Naive thymus-derived CD4-positive, alpha-beta T cell (primary cell): ENCODE measurements at regions not wholly inside any gene's neighbourhood (a gene's known extent, or its start where the extent isn't known, plus 50 kb on each side); places are given as distances from the start of the nearest gene placed in this dataset.

ENCODE experiments used
- ATAC-seq: fragments of 150-1000 bp; cut with Tn5 transposase; 2 replicates; pipeline ENCODE4 v1.10.0; 2021; ENCODE audit warnings: mild to moderate bottlenecking, moderate library complexity
- CTCF ChIA-PET: fragments of 350-600 bp; sonication (Branson Sonifier 250); formaldehyde crosslinking; loops from one replicate; lab custom pipeline; 2021; ENCODE audit warnings: antibody characterized with exemption; lab: Charles Lee
- POLR2A ChIA-PET: fragments of 350-600 bp; sonication (Branson Sonifier 250); formaldehyde crosslinking; loops from one replicate; lab custom pipeline; 2021; ENCODE audit warnings: antibody characterized with exemption, inconsistent platforms; lab: Charles Lee
- DNase-seq, 9 donors: peaks; one replicate each; pipeline versions ENCODE4 v3.0.0 to v3.0.0-alpha.2; 2020 to 2022; ENCODE audit warnings: mixed read lengths in 1 of 9
- H3K27ac ChIP-seq: one replicate; pipeline ENCODE4 v1.7.0; 2013; ENCODE audit warnings: mild to moderate bottlenecking, low read depth, low read length, moderate library complexity
- H3K27me3 ChIP-seq, 2 donors: one replicate each; pipeline ENCODE4 v1.7.0; 2013; ENCODE audit warnings: low read length in 2 of 2, mild to moderate bottlenecking in 2 of 2, moderate library complexity in 2 of 2; ENCODE audit not compliant: control insufficient read depth in 2 of 2, insufficient read depth in 2 of 2
- H3K36me3 ChIP-seq, 3 experiments: 1 replicate in 2 of 3; 2 replicates in 1 of 3; pipeline ENCODE4 v1.7.0; 2013; ENCODE audit warnings: low read length in 3 of 3, mild to moderate bottlenecking in 3 of 3, moderate library complexity in 1 of 3; ENCODE audit not compliant: insufficient read depth in 3 of 3, control insufficient read depth in 2 of 3
- H3K4me1 ChIP-seq, 2 donors: one replicate each; pipeline ENCODE4 v1.7.0; 2013; ENCODE audit warnings: low read length in 2 of 2, mild to moderate bottlenecking in 2 of 2, moderate library complexity in 1 of 2; ENCODE audit not compliant: control insufficient read depth in 2 of 2, insufficient read depth in 2 of 2
- H3K4me3 ChIP-seq: 2 replicates; pipeline ENCODE4 v1.7.0; 2013; ENCODE audit warnings: mild to moderate bottlenecking, low read length
- H3K9me3 ChIP-seq, 3 experiments: 1 replicate in 2 of 3; 2 replicates in 1 of 3; pipeline ENCODE4 v1.7.0; 2013; ENCODE audit warnings: low read length in 3 of 3; ENCODE audit not compliant: control insufficient read depth in 2 of 3
- H3K27ac Mint-ChIP-seq, 9 donors: one replicate each; pipeline ENCODE4 v1.8.0; 2020 to 2022; ENCODE audit warnings: mixed read lengths in 9 of 9, mild to moderate bottlenecking in 8 of 9, moderate library complexity in 5 of 9, inconsistent platforms in 2 of 9
- H3K27me3 Mint-ChIP-seq, 5 donors: one replicate each; pipeline ENCODE4 v1.8.0; 2021 to 2022; ENCODE audit warnings: mixed read lengths in 5 of 5, mild to moderate bottlenecking in 1 of 5
- H3K36me3 Mint-ChIP-seq, 5 donors: one replicate each; pipeline ENCODE4 v1.8.0; 2020 to 2022; ENCODE audit warnings: mixed read lengths in 5 of 5, mild to moderate bottlenecking in 3 of 5, inconsistent platforms in 1 of 5
- H3K4me1 Mint-ChIP-seq, 7 donors: one replicate each; pipeline ENCODE4 v1.8.0; 2020 to 2022; ENCODE audit warnings: mixed read lengths in 7 of 7, mild to moderate bottlenecking in 3 of 7, inconsistent platforms in 1 of 7
- H3K4me3 Mint-ChIP-seq, 10 donors: one replicate each; pipeline ENCODE4 v1.8.0; 2020 to 2022; ENCODE audit warnings: mild to moderate bottlenecking in 10 of 10, mixed read lengths in 10 of 10, moderate library complexity in 6 of 10, inconsistent platforms in 2 of 10
- H3K9me3 Mint-ChIP-seq, 11 donors: one replicate each; pipeline ENCODE4 v1.8.0; 2020 to 2022; ENCODE audit warnings: mixed read lengths in 11 of 11, mild to moderate bottlenecking in 4 of 11, inconsistent platforms in 1 of 11, moderate library complexity in 1 of 11
- intact Hi-C, 2 donors: fragments of 100-400 bp; cut with micrococcal nuclease; formaldehyde crosslinking; loops; one replicate each; pipeline ENCODE4 v1.15.1; 2023

DNA sequence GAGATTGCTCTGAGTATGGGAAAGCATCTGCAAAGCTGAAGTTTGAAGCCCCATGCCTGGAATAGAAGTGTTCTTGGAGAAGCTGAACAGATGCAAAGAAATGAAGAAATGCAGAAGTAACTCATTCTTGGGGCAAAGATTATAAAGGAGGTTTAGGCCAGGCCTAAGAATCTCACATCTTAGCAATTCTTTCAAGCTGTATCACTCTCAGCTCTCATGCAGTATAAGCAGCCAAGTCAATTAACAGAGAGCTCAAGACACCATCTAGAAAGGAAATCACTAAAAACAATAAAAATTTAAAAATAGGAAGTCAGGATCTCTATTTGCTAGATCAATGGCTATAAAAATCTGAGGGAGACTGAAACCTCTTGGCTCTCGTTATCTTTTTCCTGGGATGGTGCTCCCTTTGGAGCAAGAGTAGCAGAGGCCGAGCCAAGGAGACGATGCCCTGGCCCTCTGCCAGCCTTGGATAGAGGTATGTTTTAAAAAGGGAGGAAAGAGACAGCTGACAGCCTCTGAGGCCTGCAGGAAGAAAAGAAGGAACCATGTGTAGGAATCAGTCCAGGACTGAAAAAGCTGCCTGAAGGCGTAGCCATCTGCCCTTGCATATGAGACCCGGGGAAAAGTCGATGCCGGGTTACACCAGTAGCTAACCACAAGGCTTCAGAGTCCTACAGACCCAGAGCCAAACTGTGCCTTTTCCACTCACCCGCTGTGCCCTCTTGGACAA is 229.8 kb downstream of the BLID start:
- H3K4me3 ChIP-seq: no peak overlapping the region
- no peak overlapping the region for H3K27ac Mint-ChIP-seq
- ATAC-seq (no peak), DNase-seq (no peak)
- no peak overlapping the region for H3K27ac ChIP-seq
- no peaks in the 10 kb centered on the region for H3K36me3 Mint-ChIP-seq
- peaks cover 0 to 2% (median 0%) of the 10 kb centered on the region in 11 donors for H3K9me3 Mint-ChIP-seq
- H3K27me3 Mint-ChIP-seq: peaks cover 0 to 10% (median 0%) of the 10 kb centered on the region in 5 donors
- H3K4me1 Mint-ChIP-seq: peaks cover 0 to 2% (median 0%) of the 10 kb centered on the region in 7 donors
- H3K4me3 Mint-ChIP-seq: no peak overlapping the region
- ChIA-PET CTCF (no interaction called here), POLR2A (no interaction called here)
- no peaks in the 10 kb centered on the region for H3K27me3 ChIP-seq
- no peaks in the 10 kb centered on the region for H3K36me3 ChIP-seq
- no peaks in the 10 kb centered on the region for H3K9me3 ChIP-seq
- no peaks in the 10 kb centered on the region for H3K4me1 ChIP-seq
- intact Hi-C loops: no loop called here

DNA sequence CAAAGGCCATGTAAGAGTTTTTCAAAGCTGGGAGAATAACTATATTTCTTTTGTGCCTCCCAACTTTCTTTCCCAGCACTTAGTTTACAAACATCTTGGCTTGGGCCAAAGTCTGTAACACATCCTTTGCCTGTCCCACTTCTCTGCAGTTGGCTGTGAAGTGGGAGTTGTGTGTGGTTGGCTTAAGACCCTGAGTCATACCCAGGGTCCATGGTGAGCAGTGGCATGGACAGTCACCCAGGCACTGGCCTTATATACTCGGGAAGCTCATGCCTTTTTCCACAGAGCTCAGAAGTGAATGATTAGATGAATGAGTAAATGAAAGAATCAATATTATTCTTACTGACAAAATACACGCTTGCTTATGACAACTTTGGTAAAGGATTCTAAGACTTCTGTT is 231.4 kb downstream of the BLID start:
- Histone ChIP-seq H3K27me3 (no peaks in the 10 kb centered on the region), H3K9me3 (no peaks in the 10 kb centered on the region), H3K4me1 (no peaks in the 10 kb centered on the region), H3K27ac (no peak overlapping the region), H3K4me3 (no peak overlapping the region), H3K36me3 (no peaks in the 10 kb centered on the region)
- H3K27me3 Mint-ChIP-seq: peaks cover 0 to 10% (median 0%) of the 10 kb centered on the region in 5 donors
- peaks cover 0 to 2% (median 0%) of the 10 kb centered on the region in 7 donors for H3K4me1 Mint-ChIP-seq
- ATAC-seq (no peak), DNase-seq (no peak)
- peaks cover 0 to 2% (median 0%) of the 10 kb centered on the region in 11 donors for H3K9me3 Mint-ChIP-seq
- intact Hi-C loops: no loop called here
- ChIA-PET POLR2A (no interaction called here), CTCF (no interaction called here)
- H3K27ac Mint-ChIP-seq: no peak overlapping the region
- no peak overlapping the region for H3K4me3 Mint-ChIP-seq
- no peaks in the 10 kb centered on the region for H3K36me3 Mint-ChIP-seq

DNA sequence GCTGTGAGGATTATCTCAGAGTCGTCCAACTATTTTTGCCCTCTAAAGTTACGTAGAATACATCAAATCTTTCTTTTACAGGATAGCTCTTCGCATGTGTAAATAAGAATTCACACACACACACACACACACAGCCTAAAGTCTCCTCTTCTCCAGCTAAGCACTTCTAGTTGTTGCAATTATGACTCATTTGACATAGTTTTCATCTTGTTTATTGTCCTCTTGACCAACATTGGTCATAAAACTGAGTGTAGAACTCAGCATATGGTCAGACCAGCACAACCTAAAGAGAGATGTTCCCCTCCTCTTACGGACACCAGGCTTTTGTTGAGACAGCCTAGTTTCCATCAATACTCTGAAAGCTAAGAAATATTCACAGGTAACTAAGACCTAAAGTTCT is 234.2 kb downstream of the BLID start:
- DNase-seq (no peak), ATAC-seq (no peak)
- Mint-ChIP-seq H3K4me3 (no peak overlapping the region), H3K27me3 (peaks cover 0 to 13% (median 0%) of the 10 kb centered on the region in 5 donors), H3K36me3 (no peaks in the 10 kb centered on the region), H3K9me3 (peaks cover 0 to 1% (median 0%) of the 10 kb centered on the region in 11 donors), H3K4me1 (peaks cover 0 to 2% (median 0%) of the 10 kb centered on the region in 7 donors), H3K27ac (no peak overlapping the region)
- H3K27me3 ChIP-seq: no peaks in the 10 kb centered on the region
- H3K9me3 ChIP-seq: no peaks in the 10 kb centered on the region
- no peaks in the 10 kb centered on the region for H3K4me1 ChIP-seq
- no peak overlapping the region for H3K4me3 ChIP-seq
- ChIA-PET CTCF (no interaction called here), POLR2A (no interaction called here)
- H3K27ac ChIP-seq: no peak overlapping the region
- intact Hi-C loops: no loop called here
- H3K36me3 ChIP-seq: no peaks in the 10 kb centered on the region

DNA sequence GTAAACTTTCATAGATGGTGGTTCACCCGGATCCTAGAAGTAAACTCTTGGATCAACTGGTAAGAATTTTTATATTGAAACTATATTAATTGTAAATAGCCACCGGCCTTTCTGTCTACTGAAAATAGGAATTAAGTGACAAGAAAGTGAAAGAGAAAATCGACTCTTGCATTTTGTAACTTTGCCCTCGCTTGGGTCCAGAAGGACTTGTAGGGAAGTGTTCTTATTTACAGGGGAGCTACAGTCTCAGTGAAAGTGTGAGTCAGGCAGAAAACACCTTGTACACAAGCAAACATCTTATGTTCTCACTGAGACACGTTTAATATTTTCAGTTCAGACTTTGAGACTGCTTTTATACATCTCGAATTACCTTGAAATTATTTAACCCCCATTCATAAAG is 238.9 kb downstream of the BLID start:
- Histone ChIP-seq H3K27ac (no peak overlapping the region), H3K36me3 (no peaks in the 10 kb centered on the region), H3K9me3 (no peaks in the 10 kb centered on the region), H3K27me3 (no peaks in the 10 kb centered on the region), H3K4me1 (no peaks in the 10 kb centered on the region), H3K4me3 (no peak overlapping the region)
- CTCF ChIA-PET: no interaction called here
- intact Hi-C loops: no loop called here
- POLR2A ChIA-PET: no interaction called here
- DNase-seq (no peak), ATAC-seq (no peak)
- Mint-ChIP-seq H3K36me3 (no peaks in the 10 kb centered on the region), H3K27ac (no peak overlapping the region), H3K4me1 (no peaks in the 10 kb centered on the region), H3K4me3 (no peak overlapping the region), H3K27me3 (peaks cover 0 to 13% (median 0%) of the 10 kb centered on the region in 5 donors), H3K9me3 (peaks cover 0 to 2% (median 0%) of the 10 kb centered on the region in 11 donors)

DNA sequence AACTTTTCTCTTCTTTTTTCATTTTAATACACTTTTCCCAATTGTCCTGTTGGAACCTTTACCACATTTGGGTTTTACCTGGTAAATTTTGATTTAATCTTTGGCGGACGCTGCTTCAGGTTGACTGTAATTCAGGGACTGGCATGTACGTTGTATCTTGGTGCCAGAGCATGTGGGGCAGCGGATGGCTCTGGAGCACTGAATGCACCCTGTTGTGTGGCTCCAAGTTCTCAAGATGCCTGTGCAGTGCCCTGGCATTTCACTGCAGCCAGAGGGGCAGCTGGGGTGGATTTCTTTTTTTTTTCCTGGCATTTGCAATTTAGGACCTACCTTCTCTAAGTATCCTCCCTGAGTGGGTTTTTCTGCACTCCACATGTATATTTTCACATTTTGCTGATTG is 242.2 kb downstream of the BLID start:
- Mint-ChIP-seq H3K27me3 (peaks cover 0 to 8% (median 4%) of the 10 kb centered on the region in 5 donors), H3K36me3 (peaks cover 0 to 4% (median 0%) of the 10 kb centered on the region in 5 donors), H3K9me3 (peaks cover 0 to 3% (median 0%) of the 10 kb centered on the region in 11 donors), H3K4me1 (no peaks in the 10 kb centered on the region), H3K27ac (no peak overlapping the region), H3K4me3 (no peak overlapping the region)
- no peak for ATAC-seq
- CTCF ChIA-PET: no interaction called here
- H3K36me3 ChIP-seq: no peaks in the 10 kb centered on the region
- intact Hi-C loops: no loop called here
- H3K9me3 ChIP-seq: no peaks in the 10 kb centered on the region
- DNase-seq: no peak
- POLR2A ChIA-PET: no interaction called here
- no peak overlapping the region for H3K4me3 ChIP-seq
- H3K27me3 ChIP-seq: no peaks in the 10 kb centered on the region
- H3K4me1 ChIP-seq: no peaks in the 10 kb centered on the region
- no peak overlapping the region for H3K27ac ChIP-seq

DNA sequence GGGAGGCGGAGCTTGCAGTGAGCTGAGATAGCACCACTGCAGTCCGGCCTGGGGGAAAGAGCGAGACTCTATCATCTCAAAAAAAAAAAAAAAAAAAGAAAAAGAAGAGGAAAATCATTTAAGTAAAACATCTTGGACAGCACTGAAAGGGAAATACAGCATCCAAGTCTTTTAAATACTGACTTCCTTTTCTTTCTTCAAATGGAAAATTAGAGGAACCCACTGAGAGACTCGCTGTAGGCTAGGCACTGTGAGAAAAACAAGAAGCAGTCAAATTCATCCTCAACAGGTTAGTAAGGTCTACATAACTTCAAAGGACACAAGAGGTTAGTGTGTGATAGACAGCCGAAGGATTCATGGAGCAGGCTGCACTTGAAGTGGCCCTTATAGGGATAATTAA is 243.7 kb downstream of the BLID start:
- peaks cover 0 to 4% (median 0%) of the 10 kb centered on the region in 5 donors for H3K36me3 Mint-ChIP-seq
- H3K4me1 Mint-ChIP-seq: no peaks in the 10 kb centered on the region
- peaks cover 0 to 5% (median 0%) of the 10 kb centered on the region in 5 donors for H3K27me3 Mint-ChIP-seq
- no peak for ATAC-seq
- intact Hi-C loops: no loop called here
- Histone ChIP-seq H3K27ac (no peak overlapping the region), H3K36me3 (no peaks in the 10 kb centered on the region), H3K9me3 (no peaks in the 10 kb centered on the region), H3K4me1 (no peaks in the 10 kb centered on the region), H3K27me3 (no peaks in the 10 kb centered on the region), H3K4me3 (no peak overlapping the region)
- no peak overlapping the region for H3K4me3 Mint-ChIP-seq
- no peak overlapping the region for H3K27ac Mint-ChIP-seq
- no peak for DNase-seq
- ChIA-PET POLR2A (no interaction called here), CTCF (no interaction called here)
- peaks cover 0 to 3% (median 0%) of the 10 kb centered on the region in 11 donors for H3K9me3 Mint-ChIP-seq
